NOMO-1 treated with dmso at 0.1 percent for 144 hours (cell line): ENCODE measurements at regions not wholly inside any gene's neighbourhood (a gene's known extent, or its start where the extent isn't known, plus 50 kb on each side); places are given as distances from the start of the nearest gene placed in this dataset.
"Not testable (repeated sequence)": the region's sequence is repeated elsewhere in the genome, so short reads cannot be mapped to it uniquely, and the experiment has no call there.

Source experiments
- DNase-seq: peaks from one replicate; lab custom pipeline; 2025; ENCODE audit not compliant: unreplicated experiment; lab: John Stamatoyannopoulos, UW

- no peak for DNase-seq
These were observed 57.1 kb downstream of the ADCYAP1 start for GRCh38 chr18:961644-962355.

DNA sequence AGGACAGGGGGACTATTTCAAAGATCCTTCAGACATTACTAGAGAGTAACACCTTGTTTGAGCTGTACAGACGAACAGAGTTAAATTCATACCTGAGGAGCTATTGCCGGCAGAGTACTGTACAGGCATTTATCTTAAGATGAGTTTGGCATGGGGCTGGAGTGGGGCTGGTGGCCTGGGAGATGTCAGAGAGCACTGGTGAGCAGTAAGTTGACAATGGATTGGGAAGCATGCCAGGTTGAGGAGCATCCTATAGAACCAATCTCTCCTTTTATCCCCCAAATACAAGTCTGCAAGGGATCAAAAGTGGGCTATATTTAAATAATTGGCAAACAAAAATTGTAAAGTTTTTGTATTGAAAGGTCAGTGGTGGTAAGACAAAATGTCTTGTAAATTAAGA is 58.6 kb downstream of the ADCYAP1 start:
- DNase-seq, result no peak

- no peak for DNase-seq
These were observed 61.5 kb downstream of the ADCYAP1 start for GRCh38 chr18:965921-966758.

- no peak for DNase-seq
These were observed 62.3 kb downstream of the ADCYAP1 start for GRCh38 chr18:966759-967576.

- DNase-seq, result not testable (repeated sequence)
These were observed 64.2 kb downstream of the ADCYAP1 start for GRCh38 chr18:968910-969309.

- DNase-seq, result not testable (repeated sequence)
These were observed 64.6 kb downstream of the ADCYAP1 start for GRCh38 chr18:969311-969710.

- not testable (repeated sequence) for DNase-seq
These were observed 69.9 kb downstream of the ADCYAP1 start for GRCh38 chr18:974606-975005.

DNA sequence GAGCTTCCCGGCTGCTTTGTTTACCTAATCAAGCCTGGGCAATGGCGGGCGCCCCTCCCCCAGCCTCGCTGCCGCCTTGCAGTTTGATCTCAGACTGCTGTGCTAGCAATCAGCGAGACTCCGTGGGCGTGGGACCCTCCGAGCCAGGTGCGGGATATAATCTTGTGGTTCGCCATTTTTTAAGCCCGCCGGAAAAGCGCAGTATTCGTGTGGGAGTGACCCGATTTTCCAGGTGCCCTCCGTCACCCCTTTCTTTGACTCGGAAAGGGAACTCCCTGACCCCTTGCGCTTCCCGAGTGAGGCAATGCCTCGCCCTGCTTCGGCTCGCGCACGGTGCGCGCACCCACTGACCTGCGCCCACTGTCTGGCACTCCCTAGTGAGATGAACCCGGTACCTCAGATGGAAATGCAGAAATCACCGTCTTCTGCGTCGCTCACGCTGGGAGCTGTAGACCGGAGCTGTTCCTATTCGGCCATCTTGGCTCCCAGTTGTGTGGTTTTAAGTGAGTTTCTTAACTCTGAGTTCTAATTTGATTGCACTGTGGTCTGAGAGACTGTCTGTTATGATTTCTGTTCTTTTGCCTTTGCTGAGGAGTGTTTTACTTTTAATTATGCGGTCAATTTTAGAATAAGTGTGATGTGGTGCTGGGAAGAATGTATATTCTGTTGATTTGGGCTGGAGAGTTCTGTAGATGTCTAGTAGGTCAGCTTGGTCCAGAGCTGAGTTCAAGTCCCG is 71.9 kb downstream of the ADCYAP1 start:
- DNase-seq, result not testable (repeated sequence)

- not testable (repeated sequence) for DNase-seq
These were observed 72.7 kb downstream of the ADCYAP1 start for GRCh38 chr18:977327-977726.

- DNase-seq, result not testable (repeated sequence)
These were observed 73.1 kb downstream of the ADCYAP1 start for GRCh38 chr18:977732-978131.

GRCh38 chr18:980586-980985 is 75.9 kb downstream of the ADCYAP1 start:
- DNase-seq, result no peak

- no peak for DNase-seq
These were observed 79.3 kb downstream of the ADCYAP1 start for GRCh38 chr18:984004-984403.

GRCh38 chr18:985212-985661 is 80.6 kb downstream of the ADCYAP1 start:
- no peak for DNase-seq

DNA sequence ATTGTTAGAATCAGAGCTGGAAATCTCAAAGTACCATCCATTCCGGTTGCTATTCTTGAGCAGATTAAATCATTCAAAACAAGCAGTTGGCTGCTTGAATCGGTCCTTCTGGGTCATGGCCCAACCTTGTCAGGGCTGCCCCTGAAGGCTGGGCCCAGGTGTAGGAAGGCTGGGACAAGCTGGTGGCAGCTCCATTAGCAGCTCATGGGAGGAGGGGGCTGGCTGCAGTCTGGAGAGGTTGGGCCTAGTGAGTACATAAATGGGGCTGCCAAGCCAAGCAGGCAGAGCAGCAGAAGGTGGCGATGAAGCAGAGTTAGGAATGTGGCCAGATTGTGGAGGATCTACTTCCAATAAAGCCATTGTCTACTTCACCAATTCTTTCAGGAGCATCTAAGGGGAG is 81.4 kb downstream of the ADCYAP1 start:
- no peak for DNase-seq

DNA sequence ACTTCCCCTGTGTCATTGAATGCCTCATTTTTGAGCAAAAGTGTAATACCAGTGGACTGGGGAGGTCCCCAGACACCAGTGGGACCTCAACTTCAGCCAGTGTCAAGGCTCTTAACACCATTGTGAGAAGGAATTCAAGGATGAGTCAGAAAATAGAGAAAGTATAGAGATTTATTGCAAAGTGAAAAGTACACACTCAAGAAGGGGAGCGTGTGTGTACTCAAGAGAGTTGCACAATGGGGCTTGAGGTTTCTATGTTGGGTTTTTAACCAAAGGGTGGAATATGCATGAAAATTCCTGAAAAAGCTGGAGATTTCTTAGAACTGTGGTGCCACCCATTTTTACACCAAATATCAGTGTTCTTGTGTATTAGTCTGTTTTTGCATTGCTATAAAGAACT is 81.9 kb downstream of the ADCYAP1 start:
- no peak for DNase-seq

DNA sequence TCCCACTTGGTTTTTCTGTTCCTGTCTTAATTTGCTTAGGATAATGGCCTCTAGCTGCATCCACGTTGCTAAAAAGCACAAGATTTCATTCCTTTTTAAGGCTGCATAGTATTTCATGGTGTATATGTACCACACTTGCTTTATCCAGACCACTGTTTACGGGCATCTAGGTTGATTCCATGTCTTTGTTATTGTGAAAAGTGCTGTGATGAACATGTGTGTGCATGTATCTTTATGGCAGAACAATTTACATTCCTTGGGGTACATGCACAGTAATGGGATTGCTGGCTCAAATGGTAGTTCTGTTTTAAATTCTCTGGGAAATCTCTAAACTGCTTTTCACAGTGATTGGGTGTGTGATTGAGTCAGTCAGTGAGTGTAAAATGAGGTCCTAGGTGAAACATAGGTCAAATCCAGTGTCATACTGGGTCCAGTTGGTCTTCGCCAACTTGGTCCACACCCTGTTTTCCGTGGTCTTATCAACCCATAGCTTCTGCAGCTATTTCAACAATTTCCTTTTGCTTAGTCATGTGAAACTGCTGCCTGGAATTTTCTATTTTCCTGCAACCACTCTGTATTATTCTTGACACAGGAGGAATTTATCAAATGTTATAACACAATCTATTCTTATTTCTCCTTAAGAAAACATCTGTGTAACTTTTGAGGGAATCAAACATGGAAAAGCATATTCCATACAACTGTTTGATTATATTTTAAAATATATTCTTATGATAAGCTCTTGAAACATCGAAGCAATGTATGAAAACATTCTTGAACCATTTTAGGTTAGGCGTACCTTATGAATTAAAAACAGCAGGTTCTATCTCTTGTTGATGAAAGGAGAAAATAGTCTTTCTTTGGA is 82.9 kb downstream of the ADCYAP1 start:
- DNase-seq, result no peak

- DNase-seq, result no peak
These were observed 84.8 kb downstream of the ADCYAP1 start for GRCh38 chr18:989425-989824.

DNA sequence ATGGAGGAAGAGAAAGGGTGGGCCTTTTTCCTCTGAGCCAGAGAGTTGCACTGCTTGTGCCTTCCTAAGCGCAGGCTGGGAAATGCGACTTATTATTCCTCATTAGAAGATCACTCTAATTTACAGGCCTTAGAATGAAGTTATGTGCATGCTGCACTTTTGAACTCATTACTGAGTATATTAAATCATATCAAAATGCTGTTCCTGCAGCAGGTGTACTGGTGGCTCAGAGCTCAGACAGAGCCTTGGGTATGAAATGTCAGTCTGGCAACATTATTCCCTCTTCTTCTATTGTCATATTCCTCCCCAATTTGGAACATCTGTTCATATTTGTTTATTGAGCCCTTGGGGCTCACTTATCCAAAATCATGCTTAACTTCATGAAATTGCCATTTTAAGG is 85.5 kb downstream of the ADCYAP1 start:
- DNase-seq, result no peak

- DNase-seq, result no peak
These were observed 86.8 kb downstream of the ADCYAP1 start for GRCh38 chr18:991441-991840.

- DNase-seq, result no peak
These were observed 88.9 kb downstream of the ADCYAP1 start for GRCh38 chr18:993560-993959.
